HCT116 (cell line): ENCODE measurements at regions not wholly inside any gene's neighbourhood (a gene's known extent, or its start where the extent isn't known, plus 50 kb on each side); places are given as distances from the start of the nearest gene placed in this dataset.

Experiments used
- ATAC-seq: fragments of 200-7000 bp; cut with Tn5 transposase; 2 replicates; pipeline ENCODE4 v1.9.1; 2020; ENCODE audit warnings: mild to moderate bottlenecking, moderate library complexity
- BruUV-seq: library from RNA; stranded (reverse); fragments of 400-500 nt; replicated peaks from 2 replicates; lab custom pipeline; 2021; lab: Mats Ljungman, UMichigan
- CTCF ChIA-PET: fragments of 300-600 bp; sonication (Branson Sonifier 250); formaldehyde crosslinking; loops from one replicate; lab custom pipeline; 2021; ENCODE audit warnings: antibody characterized with exemption; lab: Charles Lee
- POLR2A ChIA-PET: fragments of 300-600, 350-600 bp; sonication (Branson Sonifier 250); formaldehyde crosslinking; loops from one replicate; lab custom pipeline; 2021; ENCODE audit warnings: antibody characterized with exemption; lab: Charles Lee
- RAD21 ChIA-PET, 2 experiments: fragments of 300-600 bp; sonication (Branson Sonifier 250); formaldehyde crosslinking; loops; one replicate each; lab custom pipeline; 2023; ENCODE audit warnings: low total read pairs in 2 of 2; ENCODE audit not compliant: uncharacterized antibody in 2 of 2, unreplicated experiment in 2 of 2, low non-redundant PET in 1 of 2; lab: Charles Lee
- DNase-seq: peaks from one replicate; pipeline ENCODE4 v3.0.0-alpha.2; 2010; ENCODE audit warnings: low read depth, low spot score
- H2AFZ ChIP-seq: fragments of 200-600 bp; shearing (Covaris generic), sonication (generic); 2 replicates; pipeline ENCODE4 v1.6.1; 2017; ENCODE audit warnings: low read depth, mixed run types, mixed read lengths, antibody characterized with exemption, low read length; ENCODE audit not compliant: poor library complexity, severe bottlenecking
- H3K27ac ChIP-seq: 2 replicates; pipeline ENCODE4 v1.5.1; 2012; ENCODE audit warnings: low read depth, low read length
- H3K27me3 ChIP-seq: fragments of 200-600 bp; sonication (generic); 2 replicates; pipeline ENCODE4 v1.6.1; 2016; ENCODE audit warnings: mixed run types, low read length, mixed read lengths; ENCODE audit not compliant: insufficient read depth
- H3K36me3 ChIP-seq, 2 experiments: fragments of 200-500 bp in 1 of 2; fragments of 200-600 bp in 1 of 2; sonication (Bioruptor generic) in 1 of 2; sonication (generic) in 1 of 2; 2 replicates each; pipeline versions ENCODE4 v1.5.1 to v1.6.1; 2014 to 2016; ENCODE audit warnings: low read length in 2 of 2, inconsistent platforms in 1 of 2, mixed read lengths in 1 of 2, mixed run types in 1 of 2; ENCODE audit not compliant: insufficient read depth in 2 of 2, control insufficient read depth in 1 of 2
- H3K4me1 ChIP-seq, 2 experiments: fragments of 200-600 bp in 1 of 2; sonication (generic) in 1 of 2; 2 replicates each; pipeline versions ENCODE4 v1.5.1 to v1.6.1; 2012 to 2017; ENCODE audit warnings: low read length in 2 of 2, inconsistent platforms in 1 of 2, mild to moderate bottlenecking in 1 of 2, mixed read lengths in 1 of 2, mixed run types in 1 of 2, moderate library complexity in 1 of 2; ENCODE audit not compliant: insufficient read depth in 2 of 2, control insufficient read depth in 1 of 2
- H3K4me2 ChIP-seq: fragments of 200-600 bp; sonication (generic); 2 replicates; pipeline ENCODE4 v1.6.1; 2017; ENCODE audit warnings: mixed run types, low read length, mixed read lengths
- H3K4me3 ChIP-seq, 2 experiments: fragments of 200-600 bp in 1 of 2; sonication (generic) in 1 of 2; replicated peaks in 1 of 2; 2 replicates each; pipeline ENCODE4 v1.5.1; 2011 to 2016; ENCODE audit warnings: low read length in 2 of 2, control low read depth in 1 of 2, low read depth in 1 of 2, mild to moderate bottlenecking in 1 of 2, mixed read lengths in 1 of 2, mixed run types in 1 of 2
- H3K79me2 ChIP-seq: fragments of 200-600 bp; sonication (generic); 2 replicates; pipeline ENCODE4 v1.6.1; 2017; ENCODE audit warnings: mild to moderate bottlenecking, mixed run types, low read length, moderate library complexity, mixed read lengths; ENCODE audit not compliant: insufficient read depth
- H3K9ac ChIP-seq: fragments of 200-600 bp; sonication (generic); 2 replicates; pipeline ENCODE4 v1.6.1; 2016; ENCODE audit warnings: low read length, mixed read lengths
- H3K9me2 ChIP-seq: fragments of 200-600 bp; sonication (generic), shearing (Covaris generic); 2 replicates; pipeline ENCODE4 v1.6.1; 2017; ENCODE audit warnings: mixed run types, mild to moderate bottlenecking, moderate library complexity; ENCODE audit not compliant: insufficient read depth
- H3K9me3 ChIP-seq, 2 experiments: fragments of 200-500 bp in 1 of 2; fragments of 200-600 bp in 1 of 2; sonication (Bioruptor generic) in 1 of 2; sonication (generic) in 1 of 2; 2 replicates each; pipeline ENCODE4 v1.6.1; 2014 to 2017; ENCODE audit warnings: low read length in 2 of 2, mixed read lengths in 2 of 2, inconsistent platforms in 1 of 2, low read depth in 1 of 2, mild to moderate bottlenecking in 1 of 2, mixed run types in 1 of 2, moderate library complexity in 1 of 2; ENCODE audit not compliant: control insufficient read depth in 1 of 2, insufficient read depth in 1 of 2
- H4K20me1 ChIP-seq: fragments of 200-600 bp; sonication (generic), shearing (Covaris generic); 2 replicates; pipeline ENCODE4 v1.6.1; 2017; ENCODE audit warnings: mixed run types, mild to moderate bottlenecking, moderate library complexity; ENCODE audit not compliant: insufficient read depth
- EGR1 ChIP-seq: IDR thresholded peaks from 2 replicates; pipeline ENCODE4 v1.6.1; 2012; ENCODE audit warnings: low read depth
- ELF1 ChIP-seq: IDR thresholded peaks from 2 replicates; pipeline ENCODE4 v1.6.1; 2012; ENCODE audit warnings: low read depth, borderline replicate concordance
- POLR2A ChIP-seq: IDR thresholded peaks from 2 replicates; pipeline ENCODE4 v1.7.0; 2011; ENCODE audit warnings: borderline replicate concordance; ENCODE audit not compliant: insufficient read depth, insufficient read length; ENCODE audit errors: extremely low read depth
- YY1 ChIP-seq: IDR thresholded peaks from 2 replicates; pipeline ENCODE4 v1.6.1; 2011; ENCODE audit warnings: low read length, low read depth, moderate library complexity, mild to moderate bottlenecking; ENCODE audit not compliant: insufficient replicate concordance; ENCODE audit errors: extremely low read depth
- ZBTB33 ChIP-seq: IDR thresholded peaks from 2 replicates; pipeline ENCODE4 v1.6.1; 2011; ENCODE audit warnings: mild to moderate bottlenecking, low read length, moderate library complexity; ENCODE audit not compliant: insufficient replicate concordance; ENCODE audit errors: extremely low read depth
- intact Hi-C: fragments of 100-400 bp; cut with micrococcal nuclease; formaldehyde crosslinking; loops from 2 replicates; pipeline ENCODE4 v1.10.0; 2022

- Histone ChIP-seq H4K20me1 (no peaks in the 10 kb centered on the region), H2AFZ (no peak overlapping the region), H3K4me3 (no peak overlapping the region), H3K27me3 (no peaks in the 10 kb centered on the region), H3K4me1 (no peaks in the 10 kb centered on the region), H3K36me3 (no peaks in the 10 kb centered on the region), H3K79me2 (no peaks in the 10 kb centered on the region), H3K9me2 (no peaks in the 10 kb centered on the region), H3K9me3 (peaks cover 4 to 14% of the 10 kb centered on the region in 2 experiments; a peak in 2 of 4 replicates), H3K9ac (no peak overlapping the region), H3K27ac (no peak overlapping the region), H3K4me2 (no peak overlapping the region)
- no peak for DNase-seq
- ChIA-PET CTCF (no interaction called here), RAD21 (no interaction called here), POLR2A (no interaction called here)
- intact Hi-C loops: no loop called here
- ATAC-seq: no peak
- BruUV-seq: no TSS peak
- TF ChIP-seq ZBTB33 (no peak), YY1 (no peak), EGR1 (no peak)
These were observed 500.1 kb upstream of the LRATD1 start for GRCh38 chr2:14132386-14132785.

- RAD21 ChIA-PET: no interaction called here
- Histone ChIP-seq H3K4me1 (no peaks in the 10 kb centered on the region), H3K9me2 (no peaks in the 10 kb centered on the region), H3K4me2 (no peak overlapping the region), H2AFZ (no peak overlapping the region), H3K4me3 (no peak overlapping the region), H3K9me3 (peaks cover 4 to 14% of the 10 kb centered on the region in 2 experiments; a peak in 2 of 4 replicates), H3K36me3 (no peaks in the 10 kb centered on the region), H3K27me3 (no peaks in the 10 kb centered on the region), H3K27ac (no peak overlapping the region), H3K79me2 (no peaks in the 10 kb centered on the region), H4K20me1 (no peaks in the 10 kb centered on the region), H3K9ac (no peak overlapping the region)
- no peak for ATAC-seq
- BruUV-seq: no TSS peak
- no peak for TF ChIP-seq ELF1
- TF ChIP-seq POLR2A: no peak
- CTCF ChIA-PET: no interaction called here
- intact Hi-C loops: no loop called here
- POLR2A ChIA-PET: no interaction called here
- no peak for DNase-seq
These were observed 497.7 kb upstream of the LRATD1 start for GRCh38 chr2:14134771-14135170.
